ENCODE measurements at regions not wholly inside any gene's neighbourhood (a gene's known extent, or its start where the extent isn't known, plus 50 kb on each side); places are given as distances from the start of the nearest gene placed in this dataset.

DNA sequence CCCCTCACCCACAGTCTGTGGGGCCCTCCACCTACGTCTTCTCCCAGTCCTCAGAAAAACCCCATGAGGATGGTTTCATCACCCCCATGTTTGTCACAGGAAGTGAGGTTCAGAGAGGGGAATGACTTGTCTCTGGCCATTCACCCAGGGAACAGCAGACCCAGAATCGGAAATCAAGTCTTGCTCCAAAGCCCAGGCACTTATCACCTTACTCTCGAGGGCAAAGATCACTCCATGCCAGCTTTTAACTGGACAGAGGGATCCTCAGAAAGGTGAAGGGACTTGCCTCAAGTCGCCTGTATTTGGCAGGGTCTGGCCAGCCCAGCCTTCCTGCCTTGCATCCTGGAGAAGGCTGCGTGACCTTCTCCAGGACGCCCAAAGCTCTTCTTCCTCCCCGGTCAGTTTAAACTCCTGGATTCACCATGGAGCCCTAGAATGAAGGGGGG, 57.9 kb upstream of the SSBP3 start:
- TF ChIP-seq POLR2AphosphoS5 (IDR thresholded peaks at IDR 0.05; ENCODE audit: low read depth, low read length) (no peak), TCF7L2 (IDR thresholded peaks at IDR 0.05; ENCODE audit: low read depth, low read length) (no peak), SIN3A (IDR thresholded peaks at IDR 0.05; ENCODE audit: borderline replicate concordance, insufficient read depth, low read depth, low read length) (no peak)
- TF ChIP-seq, protein P1, sequence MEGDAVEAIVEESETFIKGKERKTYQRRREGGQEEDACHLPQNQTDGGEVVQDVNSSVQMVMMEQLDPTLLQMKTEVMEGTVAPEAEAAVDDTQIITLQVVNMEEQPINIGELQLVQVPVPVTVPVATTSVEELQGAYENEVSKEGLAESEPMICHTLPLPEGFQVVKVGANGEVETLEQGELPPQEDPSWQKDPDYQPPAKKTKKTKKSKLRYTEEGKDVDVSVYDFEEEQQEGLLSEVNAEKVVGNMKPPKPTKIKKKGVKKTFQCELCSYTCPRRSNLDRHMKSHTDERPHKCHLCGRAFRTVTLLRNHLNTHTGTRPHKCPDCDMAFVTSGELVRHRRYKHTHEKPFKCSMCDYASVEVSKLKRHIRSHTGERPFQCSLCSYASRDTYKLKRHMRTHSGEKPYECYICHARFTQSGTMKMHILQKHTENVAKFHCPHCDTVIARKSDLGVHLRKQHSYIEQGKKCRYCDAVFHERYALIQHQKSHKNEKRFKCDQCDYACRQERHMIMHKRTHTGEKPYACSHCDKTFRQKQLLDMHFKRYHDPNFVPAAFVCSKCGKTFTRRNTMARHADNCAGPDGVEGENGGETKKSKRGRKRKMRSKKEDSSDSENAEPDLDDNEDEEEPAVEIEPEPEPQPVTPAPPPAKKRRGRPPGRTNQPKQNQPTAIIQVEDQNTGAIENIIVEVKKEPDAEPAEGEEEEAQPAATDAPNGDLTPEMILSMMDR (IDR thresholded peaks at IDR 0.05) = no peak
- TF ChIP-seq, protein P2, sequence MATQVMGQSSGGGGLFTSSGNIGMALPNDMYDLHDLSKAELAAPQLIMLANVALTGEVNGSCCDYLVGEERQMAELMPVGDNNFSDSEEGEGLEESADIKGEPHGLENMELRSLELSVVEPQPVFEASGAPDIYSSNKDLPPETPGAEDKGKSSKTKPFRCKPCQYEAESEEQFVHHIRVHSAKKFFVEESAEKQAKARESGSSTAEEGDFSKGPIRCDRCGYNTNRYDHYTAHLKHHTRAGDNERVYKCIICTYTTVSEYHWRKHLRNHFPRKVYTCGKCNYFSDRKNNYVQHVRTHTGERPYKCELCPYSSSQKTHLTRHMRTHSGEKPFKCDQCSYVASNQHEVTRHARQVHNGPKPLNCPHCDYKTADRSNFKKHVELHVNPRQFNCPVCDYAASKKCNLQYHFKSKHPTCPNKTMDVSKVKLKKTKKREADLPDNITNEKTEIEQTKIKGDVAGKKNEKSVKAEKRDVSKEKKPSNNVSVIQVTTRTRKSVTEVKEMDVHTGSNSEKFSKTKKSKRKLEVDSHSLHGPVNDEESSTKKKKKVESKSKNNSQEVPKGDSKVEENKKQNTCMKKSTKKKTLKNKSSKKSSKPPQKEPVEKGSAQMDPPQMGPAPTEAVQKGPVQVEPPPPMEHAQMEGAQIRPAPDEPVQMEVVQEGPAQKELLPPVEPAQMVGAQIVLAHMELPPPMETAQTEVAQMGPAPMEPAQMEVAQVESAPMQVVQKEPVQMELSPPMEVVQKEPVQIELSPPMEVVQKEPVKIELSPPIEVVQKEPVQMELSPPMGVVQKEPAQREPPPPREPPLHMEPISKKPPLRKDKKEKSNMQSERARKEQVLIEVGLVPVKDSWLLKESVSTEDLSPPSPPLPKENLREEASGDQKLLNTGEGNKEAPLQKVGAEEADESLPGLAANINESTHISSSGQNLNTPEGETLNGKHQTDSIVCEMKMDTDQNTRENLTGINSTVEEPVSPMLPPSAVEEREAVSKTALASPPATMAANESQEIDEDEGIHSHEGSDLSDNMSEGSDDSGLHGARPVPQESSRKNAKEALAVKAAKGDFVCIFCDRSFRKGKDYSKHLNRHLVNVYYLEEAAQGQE (IDR thresholded peaks at IDR 0.05; ENCODE audit: insufficient read depth in 1 of 2, low read depth in 2 of 2, low read length in 1 of 2) = no peak

Measured in Panc1 (cell line).